ENCODE measurements at regions not wholly inside any gene's neighbourhood (a gene's known extent, or its start where the extent isn't known, plus 50 kb on each side); places are given as distances from the start of the nearest gene placed in this dataset.

DNA sequence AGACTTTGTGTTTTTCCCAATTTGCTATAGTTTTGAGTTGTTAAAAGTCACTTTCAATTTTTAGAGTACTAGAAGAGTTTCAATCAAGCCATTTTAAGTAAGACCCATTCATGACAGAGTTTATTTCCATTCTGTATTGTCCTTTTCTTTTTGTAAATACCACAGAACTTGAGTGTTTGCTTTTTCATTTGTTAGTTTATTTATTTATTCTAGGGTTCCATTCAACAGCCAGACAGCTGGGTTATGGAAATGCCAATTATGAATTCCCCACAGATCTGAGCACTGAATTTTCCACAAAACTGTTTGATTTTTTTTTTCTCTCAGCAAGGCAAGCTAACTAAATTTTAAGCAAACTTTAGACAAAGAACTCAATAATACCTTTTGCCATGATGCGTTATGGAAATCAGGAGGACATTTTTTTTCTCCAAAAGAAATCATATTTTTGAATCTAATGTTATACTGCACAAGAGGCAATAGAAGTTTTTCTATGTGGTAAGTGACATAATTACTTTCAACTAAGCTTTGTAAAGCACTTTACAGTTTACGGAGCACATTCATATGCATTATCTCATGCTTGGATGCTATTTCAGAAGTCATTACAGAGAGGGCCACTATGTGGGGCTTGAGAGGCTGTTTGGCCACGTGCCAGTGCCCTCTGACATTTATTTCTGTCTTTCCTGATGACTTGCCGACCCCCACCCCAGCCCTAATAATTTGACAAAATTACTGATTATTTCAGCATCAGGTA, 181.5 kb downstream of the VRK1 start (continued):
- TF ChIP-seq, protein P1, sequence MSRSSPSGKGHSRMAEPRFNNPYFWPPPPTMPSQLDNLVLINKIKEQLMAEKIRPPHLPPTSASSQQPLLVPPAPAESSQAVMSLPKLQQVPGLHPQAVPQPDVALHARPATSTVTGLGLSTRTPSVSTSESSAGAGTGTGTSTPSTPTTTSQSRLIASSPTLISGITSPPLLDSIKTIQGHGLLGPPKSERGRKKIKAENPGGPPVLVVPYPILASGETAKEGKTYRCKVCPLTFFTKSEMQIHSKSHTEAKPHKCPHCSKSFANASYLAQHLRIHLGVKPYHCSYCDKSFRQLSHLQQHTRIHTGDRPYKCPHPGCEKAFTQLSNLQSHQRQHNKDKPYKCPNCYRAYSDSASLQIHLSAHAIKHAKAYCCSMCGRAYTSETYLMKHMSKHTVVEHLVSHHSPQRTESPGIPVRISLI (tag by site-specific recombination; IDR thresholded peaks at IDR 0.05) = peak; percentile 80; the same call in 1 of the 2 replicates
- TF ChIP-seq, protein P2, sequence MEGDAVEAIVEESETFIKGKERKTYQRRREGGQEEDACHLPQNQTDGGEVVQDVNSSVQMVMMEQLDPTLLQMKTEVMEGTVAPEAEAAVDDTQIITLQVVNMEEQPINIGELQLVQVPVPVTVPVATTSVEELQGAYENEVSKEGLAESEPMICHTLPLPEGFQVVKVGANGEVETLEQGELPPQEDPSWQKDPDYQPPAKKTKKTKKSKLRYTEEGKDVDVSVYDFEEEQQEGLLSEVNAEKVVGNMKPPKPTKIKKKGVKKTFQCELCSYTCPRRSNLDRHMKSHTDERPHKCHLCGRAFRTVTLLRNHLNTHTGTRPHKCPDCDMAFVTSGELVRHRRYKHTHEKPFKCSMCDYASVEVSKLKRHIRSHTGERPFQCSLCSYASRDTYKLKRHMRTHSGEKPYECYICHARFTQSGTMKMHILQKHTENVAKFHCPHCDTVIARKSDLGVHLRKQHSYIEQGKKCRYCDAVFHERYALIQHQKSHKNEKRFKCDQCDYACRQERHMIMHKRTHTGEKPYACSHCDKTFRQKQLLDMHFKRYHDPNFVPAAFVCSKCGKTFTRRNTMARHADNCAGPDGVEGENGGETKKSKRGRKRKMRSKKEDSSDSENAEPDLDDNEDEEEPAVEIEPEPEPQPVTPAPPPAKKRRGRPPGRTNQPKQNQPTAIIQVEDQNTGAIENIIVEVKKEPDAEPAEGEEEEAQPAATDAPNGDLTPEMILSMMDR (tag by site-specific recombination; IDR thresholded peaks at IDR 0.05) = no peak
- TF ChIP-seq ZNF292 (tag by site-specific recombination; IDR thresholded peaks at IDR 0.05; ENCODE audit: borderline replicate concordance, low read depth) (no peak), ZNF2 (tag by site-specific recombination; IDR thresholded peaks at IDR 0.05) (no peak), ZNF133 (tag by site-specific recombination; IDR thresholded peaks at IDR 0.05) (no peak), ZNF239 (tag by site-specific recombination; IDR thresholded peaks at IDR 0.05) (no peak), GLI4 (tag by site-specific recombination; IDR thresholded peaks at IDR 0.05) (no peak), ZIC2 (tag by site-specific recombination; IDR thresholded peaks at IDR 0.05) (no peak), ZNF600 (tag by site-specific recombination; IDR thresholded peaks at IDR 0.05) (no peak), ZNF404 (tag by site-specific recombination; IDR thresholded peaks at IDR 0.05) (no peak), KLF16 (tag by site-specific recombination; IDR thresholded peaks at IDR 0.05) (no peak), ZBTB17 (tag by site-specific recombination; IDR thresholded peaks at IDR 0.05) (peak; percentile 27; the same call in 1 of the 2 replicates), ZBTB20 (tag by site-specific recombination; IDR thresholded peaks at IDR 0.05) (peak; percentile 23; the same call in 1 of the 2 replicates), ZNF23 (tag by site-specific recombination; IDR thresholded peaks at IDR 0.05; ENCODE audit: borderline replicate concordance) (no peak), ZNF521 (tag by site-specific recombination; IDR thresholded peaks at IDR 0.05) (no peak), ZNF677 (tag by site-specific recombination; IDR thresholded peaks at IDR 0.05) (no peak)
- TF ChIP-seq, protein P3, sequence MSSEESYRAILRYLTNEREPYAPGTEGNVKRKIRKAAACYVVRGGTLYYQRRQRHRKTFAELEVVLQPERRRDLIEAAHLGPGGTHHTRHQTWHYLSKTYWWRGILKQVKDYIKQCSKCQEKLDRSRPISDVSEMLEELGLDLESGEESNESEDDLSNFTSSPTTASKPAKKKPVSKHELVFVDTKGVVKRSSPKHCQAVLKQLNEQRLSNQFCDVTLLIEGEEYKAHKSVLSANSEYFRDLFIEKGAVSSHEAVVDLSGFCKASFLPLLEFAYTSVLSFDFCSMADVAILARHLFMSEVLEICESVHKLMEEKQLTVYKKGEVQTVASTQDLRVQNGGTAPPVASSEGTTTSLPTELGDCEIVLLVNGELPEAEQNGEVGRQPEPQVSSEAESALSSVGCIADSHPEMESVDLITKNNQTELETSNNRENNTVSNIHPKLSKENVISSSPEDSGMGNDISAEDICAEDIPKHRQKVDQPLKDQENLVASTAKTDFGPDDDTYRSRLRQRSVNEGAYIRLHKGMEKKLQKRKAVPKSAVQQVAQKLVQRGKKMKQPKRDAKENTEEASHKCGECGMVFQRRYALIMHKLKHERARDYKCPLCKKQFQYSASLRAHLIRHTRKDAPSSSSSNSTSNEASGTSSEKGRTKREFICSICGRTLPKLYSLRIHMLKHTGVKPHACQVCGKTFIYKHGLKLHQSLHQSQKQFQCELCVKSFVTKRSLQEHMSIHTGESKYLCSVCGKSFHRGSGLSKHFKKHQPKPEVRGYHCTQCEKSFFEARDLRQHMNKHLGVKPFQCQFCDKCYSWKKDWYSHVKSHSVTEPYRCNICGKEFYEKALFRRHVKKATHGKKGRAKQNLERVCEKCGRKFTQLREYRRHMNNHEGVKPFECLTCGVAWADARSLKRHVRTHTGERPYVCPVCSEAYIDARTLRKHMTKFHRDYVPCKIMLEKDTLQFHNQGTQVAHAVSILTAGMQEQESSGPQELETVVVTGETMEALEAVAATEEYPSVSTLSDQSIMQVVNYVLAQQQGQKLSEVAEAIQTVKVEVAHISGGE (tag by site-specific recombination; conservative IDR thresholded peaks at IDR 0.05; ENCODE audit: low read depth) = no peak
- TF ChIP-seq, protein P4, sequence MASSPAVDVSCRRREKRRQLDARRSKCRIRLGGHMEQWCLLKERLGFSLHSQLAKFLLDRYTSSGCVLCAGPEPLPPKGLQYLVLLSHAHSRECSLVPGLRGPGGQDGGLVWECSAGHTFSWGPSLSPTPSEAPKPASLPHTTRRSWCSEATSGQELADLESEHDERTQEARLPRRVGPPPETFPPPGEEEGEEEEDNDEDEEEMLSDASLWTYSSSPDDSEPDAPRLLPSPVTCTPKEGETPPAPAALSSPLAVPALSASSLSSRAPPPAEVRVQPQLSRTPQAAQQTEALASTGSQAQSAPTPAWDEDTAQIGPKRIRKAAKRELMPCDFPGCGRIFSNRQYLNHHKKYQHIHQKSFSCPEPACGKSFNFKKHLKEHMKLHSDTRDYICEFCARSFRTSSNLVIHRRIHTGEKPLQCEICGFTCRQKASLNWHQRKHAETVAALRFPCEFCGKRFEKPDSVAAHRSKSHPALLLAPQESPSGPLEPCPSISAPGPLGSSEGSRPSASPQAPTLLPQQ (tag by site-specific recombination; IDR thresholded peaks at IDR 0.05) = no peak
- TF ChIP-seq, protein P5, sequence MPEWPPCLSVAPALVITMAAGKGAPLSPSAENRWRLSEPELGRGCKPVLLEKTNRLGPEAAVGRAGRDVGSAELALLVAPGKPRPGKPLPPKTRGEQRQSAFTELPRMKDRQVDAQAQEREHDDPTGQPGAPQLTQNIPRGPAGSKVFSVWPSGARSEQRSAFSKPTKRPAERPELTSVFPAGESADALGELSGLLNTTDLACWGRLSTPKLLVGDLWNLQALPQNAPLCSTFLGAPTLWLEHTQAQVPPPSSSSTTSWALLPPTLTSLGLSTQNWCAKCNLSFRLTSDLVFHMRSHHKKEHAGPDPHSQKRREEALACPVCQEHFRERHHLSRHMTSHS (tag by site-specific recombination; IDR thresholded peaks at IDR 0.05) = no peak
- TF ChIP-seq, protein P6, sequence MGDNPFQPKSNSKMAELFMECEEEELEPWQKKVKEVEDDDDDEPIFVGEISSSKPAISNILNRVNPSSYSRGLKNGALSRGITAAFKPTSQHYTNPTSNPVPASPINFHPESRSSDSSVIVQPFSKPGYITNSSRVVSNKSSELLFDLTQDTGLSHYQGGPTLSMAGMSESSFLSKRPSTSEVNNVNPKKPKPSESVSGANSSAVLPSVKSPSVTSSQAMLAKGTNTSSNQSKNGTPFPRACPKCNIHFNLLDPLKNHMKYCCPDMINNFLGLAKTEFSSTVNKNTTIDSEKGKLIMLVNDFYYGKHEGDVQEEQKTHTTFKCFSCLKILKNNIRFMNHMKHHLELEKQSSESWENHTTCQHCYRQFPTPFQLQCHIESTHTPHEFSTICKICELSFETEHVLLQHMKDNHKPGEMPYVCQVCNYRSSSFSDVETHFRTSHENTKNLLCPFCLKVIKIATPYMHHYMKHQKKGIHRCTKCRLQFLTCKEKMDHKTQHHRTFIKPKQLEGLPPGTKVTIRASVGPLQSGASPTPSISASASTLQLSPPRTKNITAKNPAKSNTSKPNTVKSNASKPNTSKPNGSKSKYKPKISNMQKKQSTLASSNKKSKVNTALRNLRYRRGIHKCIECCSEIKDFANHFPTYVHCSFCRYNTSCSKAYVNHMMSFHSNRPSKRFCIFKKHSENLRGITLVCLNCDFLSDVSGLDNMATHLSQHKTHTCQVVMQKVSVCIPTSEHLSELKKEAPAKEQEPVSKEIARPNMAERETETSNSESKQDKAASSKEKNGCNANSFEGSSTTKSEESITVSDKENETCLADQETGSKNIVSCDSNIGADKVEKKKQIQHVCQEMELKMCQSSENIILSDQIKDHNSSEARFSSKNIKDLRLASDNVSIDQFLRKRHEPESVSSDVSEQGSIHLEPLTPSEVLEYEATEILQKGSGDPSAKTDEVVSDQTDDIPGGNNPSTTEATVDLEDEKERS (tag by site-specific recombination; IDR thresholded peaks at IDR 0.05) = no peak
- TF ChIP-seq, protein P7, sequence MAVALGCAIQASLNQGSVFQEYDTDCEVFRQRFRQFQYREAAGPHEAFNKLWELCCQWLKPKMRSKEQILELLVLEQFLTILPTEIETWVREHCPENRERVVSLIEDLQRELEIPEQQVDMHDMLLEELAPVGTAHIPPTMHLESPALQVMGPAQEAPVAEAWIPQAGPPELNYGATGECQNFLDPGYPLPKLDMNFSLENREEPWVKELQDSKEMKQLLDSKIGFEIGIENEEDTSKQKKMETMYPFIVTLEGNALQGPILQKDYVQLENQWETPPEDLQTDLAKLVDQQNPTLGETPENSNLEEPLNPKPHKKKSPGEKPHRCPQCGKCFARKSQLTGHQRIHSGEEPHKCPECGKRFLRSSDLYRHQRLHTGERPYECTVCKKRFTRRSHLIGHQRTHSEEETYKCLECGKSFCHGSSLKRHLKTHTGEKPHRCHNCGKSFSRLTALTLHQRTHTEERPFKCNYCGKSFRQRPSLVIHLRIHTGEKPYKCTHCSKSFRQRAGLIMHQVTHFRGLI (tag by site-specific recombination; IDR thresholded peaks at IDR 0.05) = no peak
- TF ChIP-seq, protein P8, sequence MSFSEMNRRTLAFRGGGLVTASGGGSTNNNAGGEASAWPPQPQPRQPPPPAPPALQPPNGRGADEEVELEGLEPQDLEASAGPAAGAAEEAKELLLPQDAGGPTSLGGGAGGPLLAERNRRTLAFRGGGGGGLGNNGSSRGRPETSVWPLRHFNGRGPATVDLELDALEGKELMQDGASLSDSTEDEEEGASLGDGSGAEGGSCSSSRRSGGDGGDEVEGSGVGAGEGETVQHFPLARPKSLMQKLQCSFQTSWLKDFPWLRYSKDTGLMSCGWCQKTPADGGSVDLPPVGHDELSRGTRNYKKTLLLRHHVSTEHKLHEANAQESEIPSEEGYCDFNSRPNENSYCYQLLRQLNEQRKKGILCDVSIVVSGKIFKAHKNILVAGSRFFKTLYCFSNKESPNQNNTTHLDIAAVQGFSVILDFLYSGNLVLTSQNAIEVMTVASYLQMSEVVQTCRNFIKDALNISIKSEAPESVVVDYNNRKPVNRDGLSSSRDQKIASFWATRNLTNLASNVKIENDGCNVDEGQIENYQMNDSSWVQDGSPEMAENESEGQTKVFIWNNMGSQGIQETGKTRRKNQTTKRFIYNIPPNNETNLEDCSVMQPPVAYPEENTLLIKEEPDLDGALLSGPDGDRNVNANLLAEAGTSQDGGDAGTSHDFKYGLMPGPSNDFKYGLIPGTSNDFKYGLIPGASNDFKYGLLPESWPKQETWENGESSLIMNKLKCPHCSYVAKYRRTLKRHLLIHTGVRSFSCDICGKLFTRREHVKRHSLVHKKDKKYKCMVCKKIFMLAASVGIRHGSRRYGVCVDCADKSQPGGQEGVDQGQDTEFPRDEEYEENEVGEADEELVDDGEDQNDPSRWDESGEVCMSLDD (tag by site-specific recombination; IDR thresholded peaks at IDR 0.05) = no peak
